ENCODE measurements at regions not wholly inside any gene's neighbourhood (a gene's known extent, or its start where the extent isn't known, plus 50 kb on each side); places are given as distances from the start of the nearest gene placed in this dataset.

DNA sequence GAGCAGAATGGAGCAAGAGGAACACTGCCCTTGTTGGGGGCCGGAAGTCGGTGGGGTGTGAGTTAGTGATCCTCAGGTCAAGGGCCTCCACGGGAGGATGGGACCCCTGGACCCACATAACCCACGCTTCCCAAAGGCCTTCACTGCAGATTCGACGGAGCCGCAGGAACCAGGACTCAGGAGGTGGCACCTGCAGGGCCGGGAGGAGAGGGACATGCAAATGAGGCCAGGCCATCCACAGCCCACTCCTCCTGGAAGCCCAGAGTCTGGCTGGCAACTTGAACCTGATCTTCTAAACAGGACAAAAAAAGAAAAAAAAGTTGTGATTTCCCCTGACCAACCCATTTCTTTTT is 299.9 kb downstream of the SOX9 start:
- dilution Hi-C loops (cut with MboI; ENCODE audit: extremely low pct_ligation_motif_present, low sequenced_read_pairs) (no loop called here), intact Hi-C loops (cut with micrococcal nuclease) (loop anchor here (1.0 kb wide), 3 partner anchors 13 to 81 kb away; no protein-coding TSS in a partner anchor)
- Histone ChIP-seq H3K4me3 (replicated peaks in 1 of 3; ENCODE audit: insufficient read depth in 1 of 3, low read depth in 1 of 3, low read length in 3 of 3) (no peak overlapping the region), H3K9me1 (replicated peaks; ENCODE audit: control insufficient read depth, extremely low read depth, insufficient read depth, low read length) (no peaks in the 10 kb centered on the region), H3K27ac (ENCODE audit: insufficient read depth, low read depth, low read length) (peak overlapping the region; percentile 85), H3K9ac (replicated peaks; ENCODE audit: extremely low read depth, insufficient read depth, low read length) (peak overlapping the region; percentile 21), H4K20me1 (replicated peaks; ENCODE audit: control insufficient read depth, extremely low read depth, insufficient read depth, low read length) (no peaks in the 10 kb centered on the region), H2AFZ (ENCODE audit: low read depth, low read length) (no peak overlapping the region), H3K79me2 (ENCODE audit: control insufficient read depth, insufficient read depth, low read length) (no peaks in the 10 kb centered on the region), H3K4me2 (ENCODE audit: insufficient read depth, low read length) (no peak overlapping the region), H3K4me1 (ENCODE audit: control insufficient read depth, extremely low read depth, insufficient read depth, low read length) (peaks cover 16% of the 10 kb centered on the region), H3K27me3 (ENCODE audit: control insufficient read depth in 2 of 2, insufficient read depth in 2 of 2, low read length in 2 of 2) (no peaks in the 10 kb centered on the region), H3K36me3 (ENCODE audit: control insufficient read depth in 2 of 2, extremely low read depth in 1 of 2, insufficient read depth in 2 of 2, low read length in 2 of 2) (no peaks in the 10 kb centered on the region), H3K9me3 (replicated peaks; ENCODE audit: control insufficient read depth, insufficient read depth, low read length) (no peaks in the 10 kb centered on the region)
- CTCF ChIA-PET, result no interaction called here
- BruUV-seq (replicated peaks), result TSS peak; percentile 34
- DNase-seq (ENCODE audit: low read depth, low spot score) (no peak), FAIRE-seq (no peak)
- POLR2A ChIA-PET, result no interaction called here
- TF ChIP-seq, protein P1, sequence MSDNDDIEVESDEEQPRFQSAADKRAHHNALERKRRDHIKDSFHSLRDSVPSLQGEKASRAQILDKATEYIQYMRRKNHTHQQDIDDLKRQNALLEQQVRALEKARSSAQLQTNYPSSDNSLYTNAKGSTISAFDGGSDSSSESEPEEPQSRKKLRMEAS (IDR thresholded peaks at IDR 0.05; ENCODE audit: insufficient read depth, insufficient read length), result no peak
- no peak for TF ChIP-seq POLR2A (IDR thresholded peaks at IDR 0.05; ENCODE audit: low read depth, low read length)
- TF ChIP-seq MYC (IDR thresholded peaks at IDR 0.05; ENCODE audit: low read depth, low read length), result no peak
- TF ChIP-seq FOS (IDR thresholded peaks at IDR 0.05; ENCODE audit: borderline replicate concordance, insufficient read depth, low read length), result no peak
- TF ChIP-seq EZH2 (IDR thresholded peaks at IDR 0.05; ENCODE audit: borderline replicate concordance, low read depth, low read length, severe bottlenecking), result no peak
- TF ChIP-seq JUN (IDR thresholded peaks at IDR 0.05; ENCODE audit: borderline replicate concordance, insufficient read depth, insufficient read length, low read depth), result no peak
- TF ChIP-seq CTCF (IDR thresholded peaks at IDR 0.05; ENCODE audit: extremely low read depth in 1 of 2, insufficient read depth in 1 of 2, low read depth in 1 of 2, low read length in 2 of 2), result no peak
- TF ChIP-seq POLR2AphosphoS5 (IDR thresholded peaks at IDR 0.05; ENCODE audit: insufficient read depth, low read depth, low read length), result no peak
- TF ChIP-seq GATA2 (IDR thresholded peaks at IDR 0.05; ENCODE audit: insufficient read depth, insufficient read length, low read depth, low read length), result no peak
